GM23248 (cell line): ENCODE measurements at regions not wholly inside any gene's neighbourhood (a gene's known extent, or its start where the extent isn't known, plus 50 kb on each side); places are given as distances from the start of the nearest gene placed in this dataset.
"Not testable (repeated sequence)": the region's sequence is repeated elsewhere in the genome, so short reads cannot be mapped to it uniquely, and the experiment has no call there.

Experiments used
- EZH2 ChIP-seq: fragments of 200-600 bp; sonication (generic); IDR thresholded peaks from 2 replicates; pipeline ENCODE4 v1.6.1; 2018; ENCODE audit warnings: antibody characterized with exemption, mild to moderate bottlenecking; ENCODE audit not compliant: insufficient read depth, poor library complexity, severe bottlenecking
- EZH2phosphoT487 ChIP-seq: fragments of 200-600 bp; sonication (generic); IDR thresholded peaks from 2 replicates; pipeline ENCODE4 v1.6.1; 2018; ENCODE audit warnings: antibody characterized with exemption, moderate library complexity, mild to moderate bottlenecking, low read depth; ENCODE audit not compliant: insufficient read depth

DNA sequence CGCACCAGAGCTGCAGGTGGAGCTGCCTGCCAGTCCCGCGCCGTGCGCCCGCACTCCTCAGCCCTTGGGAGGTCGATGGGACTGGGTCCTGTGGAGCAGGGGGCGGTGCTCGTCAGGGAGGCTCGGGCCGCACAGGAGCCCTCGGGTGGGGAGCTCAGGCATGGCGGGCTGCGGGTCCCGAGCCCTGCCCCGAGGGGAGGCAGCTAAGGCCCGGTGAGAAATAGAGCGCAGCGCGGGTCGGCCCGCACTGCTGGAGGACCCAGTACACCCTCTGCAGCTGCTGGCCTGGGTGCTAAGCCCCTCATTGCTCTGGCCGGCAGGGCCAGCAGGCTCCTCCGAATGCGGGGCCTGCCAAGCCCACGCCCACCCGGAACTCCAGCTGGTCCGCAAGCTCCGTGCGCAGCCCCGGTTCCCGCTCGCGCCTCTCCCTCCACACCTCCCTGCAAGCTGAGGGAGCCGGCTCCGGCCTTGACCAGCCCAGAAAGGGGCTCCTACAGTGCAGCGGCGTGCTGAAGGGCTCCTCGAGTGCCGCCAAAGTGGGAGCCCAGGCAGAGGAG lies 403.7 kb upstream of the KLHL1 start:
- TF ChIP-seq EZH2, EZH2phosphoT487: not testable (repeated sequence)
